ENCODE measurements at regions not wholly inside any gene's neighbourhood (a gene's known extent, or its start where the extent isn't known, plus 50 kb on each side); places are given as distances from the start of the nearest gene placed in this dataset.
"Not testable (repeated sequence)": the region's sequence is repeated elsewhere in the genome, so short reads cannot be mapped to it uniquely, and the experiment has no call there.

GRCh38 chr9:100639854-100640253, 62.0 kb downstream of the CAVIN4 start:
- DNase-seq, result no peak

GRCh38 chr9:100640447-100641050, 62.7 kb downstream of the CAVIN4 start:
- DNase-seq, result no peak

GRCh38 chr9:100641166-100641565, 63.3 kb downstream of the CAVIN4 start:
- no peak for DNase-seq

- no peak for DNase-seq
Observed at GRCh38 chr9:100652850-100653249, 75.0 kb downstream of the CAVIN4 start.

GRCh38 chr9:100653643-100654334, 75.9 kb downstream of the CAVIN4 start:
- DNase-seq, result no peak

GRCh38 chr9:100656851-100657250, 79.0 kb downstream of the CAVIN4 start:
- not testable (repeated sequence) for DNase-seq

- no peak for DNase-seq
Observed at GRCh38 chr9:100661668-100662067, 83.8 kb downstream of the CAVIN4 start.

GRCh38 chr9:100662122-100662521, 84.2 kb downstream of the CAVIN4 start:
- no peak for DNase-seq

GRCh38 chr9:100667448-100667847, 89.6 kb downstream of the CAVIN4 start:
- no peak for DNase-seq

- no peak for DNase-seq
Observed at GRCh38 chr9:100668024-100668423, 90.1 kb downstream of the CAVIN4 start.

GRCh38 chr9:100669968-100670367, 92.1 kb downstream of the CAVIN4 start:
- no peak for DNase-seq

GRCh38 chr9:100670719-100671118, 92.8 kb downstream of the CAVIN4 start:
- no peak for DNase-seq

- DNase-seq, result no peak
Observed at GRCh38 chr9:100671898-100672297, 94.0 kb downstream of the CAVIN4 start.

- DNase-seq, result no peak
Observed at GRCh38 chr9:100673249-100673648, 95.4 kb downstream of the CAVIN4 start.

GRCh38 chr9:100674419-100675122, 96.7 kb downstream of the CAVIN4 start:
- DNase-seq, result no peak

- DNase-seq, result no peak
Observed at GRCh38 chr9:100679834-100680233, 102.0 kb downstream of the CAVIN4 start.

GRCh38 chr9:100686420-100686819, 108.5 kb downstream of the CAVIN4 start:
- DNase-seq, result no peak

GRCh38 chr9:100689635-100690034, 111.8 kb downstream of the CAVIN4 start:
- no peak for DNase-seq

GRCh38 chr9:100690438-100690837, 112.6 kb downstream of the CAVIN4 start:
- no peak for DNase-seq

- DNase-seq, result no peak
Observed at GRCh38 chr9:100697339-100697738, 119.5 kb downstream of the CAVIN4 start.

- DNase-seq, result no peak
Observed at GRCh38 chr9:100698945-100699344, 121.1 kb downstream of the CAVIN4 start.

GRCh38 chr9:100699668-100700067, 121.8 kb downstream of the CAVIN4 start:
- no peak for DNase-seq

- no peak for DNase-seq
Observed at GRCh38 chr9:100700689-100701318, 122.9 kb downstream of the CAVIN4 start.
